ENCODE measurements at regions not wholly inside any gene's neighbourhood (a gene's known extent, or its start where the extent isn't known, plus 50 kb on each side); places are given as distances from the start of the nearest gene placed in this dataset.

DNA sequence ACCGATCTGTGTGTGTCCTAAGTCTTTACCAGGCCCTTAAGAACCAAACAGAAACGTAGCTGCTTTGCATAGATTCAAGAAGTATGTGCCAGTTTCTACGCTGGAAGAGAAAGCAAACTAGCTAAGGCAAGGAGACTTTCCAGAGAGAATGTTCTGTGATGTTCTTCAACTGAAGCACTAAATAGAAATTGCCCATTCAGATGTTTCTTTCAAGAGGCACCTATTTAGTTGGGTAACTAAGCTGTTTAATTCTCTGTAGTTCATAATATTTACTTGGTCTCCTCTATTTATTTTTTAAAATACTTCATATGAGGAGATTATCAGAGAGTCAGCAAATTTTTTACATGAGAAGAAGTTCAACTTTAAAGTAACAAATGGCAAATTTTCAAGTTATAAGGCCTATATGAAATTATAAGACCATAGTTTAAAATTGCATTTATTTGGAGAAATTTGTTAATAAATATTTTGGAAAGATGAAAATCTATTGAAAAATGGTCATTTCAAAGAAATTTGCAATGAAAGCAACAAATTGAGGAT lies 279.0 kb downstream of the NEBL start (continued):
- no peak for TF ChIP-seq EP300 (IDR thresholded peaks at IDR 0.05; ENCODE audit: borderline replicate concordance in 1 of 2, low read depth in 2 of 2, low read length in 2 of 2)
- no peak for TF ChIP-seq SIN3A (conservative IDR thresholded peaks at IDR 0.05 in 1 of 2, IDR thresholded peaks at IDR 0.05 in 1 of 2; ENCODE audit: low read depth in 1 of 2, low read length in 2 of 2)

All from H1 (cell line).